ENCODE measurements at regions not wholly inside any gene's neighbourhood (a gene's known extent, or its start where the extent isn't known, plus 50 kb on each side); places are given as distances from the start of the nearest gene placed in this dataset.

- TF ChIP-seq CTCF (IDR thresholded peaks at IDR 0.05; ENCODE audit: low read depth, low read length, missing input control): no peak
- TF ChIP-seq RAD21 (IDR thresholded peaks at IDR 0.05): no peak
- no peak for TF ChIP-seq FOXA1 (IDR thresholded peaks at IDR 0.05)
- TF ChIP-seq SP1 (IDR thresholded peaks at IDR 0.05): no peak
- no peak for TF ChIP-seq HNF4G (IDR thresholded peaks at IDR 0.05)
- no peak for TF ChIP-seq YY1 (IDR thresholded peaks at IDR 0.05)
- no peak for TF ChIP-seq TAF1 (conservative IDR thresholded peaks at IDR 0.05)
- no peak for TF ChIP-seq REST (IDR thresholded peaks at IDR 0.05)
- TF ChIP-seq RXRA (IDR thresholded peaks at IDR 0.05): no peak
- no peak for TF ChIP-seq JUND (IDR thresholded peaks at IDR 0.05)
- TF ChIP-seq NR2F2 (IDR thresholded peaks at IDR 0.05): no peak
- no peak for TF ChIP-seq EGR1 (IDR thresholded peaks at IDR 0.05; ENCODE audit: low read depth in 2 of 2)
- no peak for TF ChIP-seq ZBTB33 (IDR thresholded peaks at IDR 0.05)
Observed at GRCh38 chr1:21378705-21379494, 61.0 kb upstream of the NBPF3 start.

Data from liver (tissue), 3 donors.